GM19238 (cell line): ENCODE measurements at regions not wholly inside any gene's neighbourhood (a gene's known extent, or its start where the extent isn't known, plus 50 kb on each side); places are given as distances from the start of the nearest gene placed in this dataset.
"Not testable (repeated sequence)": the region's sequence is repeated elsewhere in the genome, so short reads cannot be mapped to it uniquely, and the experiment has no call there.

ENCODE experiments used
- DNase-seq: peaks from one replicate; pipeline ENCODE4 v3.0.0; 2011; ENCODE audit warnings: low spot score; ENCODE audit not compliant: insufficient read length

DNA sequence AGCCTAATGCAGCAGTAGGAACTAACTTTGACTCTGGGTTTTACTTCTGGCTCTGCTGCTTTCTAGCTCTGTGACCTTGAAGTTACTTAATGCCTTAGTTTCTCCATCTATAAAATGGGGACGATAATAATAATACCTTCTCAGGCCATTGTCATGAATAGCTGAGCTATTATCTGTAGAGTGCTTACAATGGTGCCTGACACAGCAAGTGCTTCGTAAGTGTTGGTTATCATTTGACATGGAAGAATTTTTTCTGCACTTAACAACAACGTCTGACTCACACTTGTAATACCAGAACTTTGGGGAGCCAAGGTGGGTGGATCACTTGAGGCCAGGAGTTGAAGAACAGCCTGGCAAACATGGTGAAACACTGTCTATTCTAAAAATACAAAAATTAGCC is 140.5 kb downstream of the ARL4A start:
- no peak for DNase-seq

DNA sequence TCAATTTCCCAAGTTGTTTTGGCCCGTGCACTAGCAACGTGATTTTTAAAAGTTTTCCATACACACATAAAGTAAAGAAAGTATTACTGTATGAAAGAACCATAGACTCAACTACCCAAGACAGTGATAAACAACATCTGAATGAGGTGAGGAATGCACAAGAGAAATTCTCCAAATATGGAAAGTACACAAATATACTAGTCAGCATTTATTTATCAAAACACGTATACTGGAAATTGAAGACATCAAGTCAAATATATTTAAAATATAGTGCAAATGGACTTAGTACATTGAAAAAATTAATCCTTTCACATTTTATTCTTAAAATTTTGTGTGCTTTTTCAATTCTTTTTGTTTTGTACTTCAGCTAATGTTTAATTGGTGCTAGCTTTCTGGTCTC is 143.6 kb downstream of the ARL4A start:
- no peak for DNase-seq

DNA sequence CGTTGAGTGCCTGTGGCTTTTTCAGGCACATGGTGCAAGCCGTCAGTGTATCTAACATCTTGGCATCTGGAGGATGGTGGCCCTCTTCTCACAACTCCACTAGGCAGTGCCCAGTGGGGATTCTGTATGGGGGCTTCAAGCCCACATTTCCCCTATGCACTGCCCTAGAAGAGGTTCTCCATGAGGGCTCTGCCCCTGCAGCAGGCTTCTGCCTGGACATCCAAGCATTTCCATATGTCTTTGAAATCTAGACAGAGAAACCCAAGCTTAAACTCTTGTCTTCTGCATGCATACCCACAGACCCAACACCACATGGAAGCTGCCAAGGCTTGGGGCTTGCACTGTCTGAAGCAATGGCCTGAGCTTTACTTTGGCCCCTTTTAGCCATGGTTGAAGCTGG is 146.4 kb downstream of the ARL4A start:
- DNase-seq: no peak

DNA sequence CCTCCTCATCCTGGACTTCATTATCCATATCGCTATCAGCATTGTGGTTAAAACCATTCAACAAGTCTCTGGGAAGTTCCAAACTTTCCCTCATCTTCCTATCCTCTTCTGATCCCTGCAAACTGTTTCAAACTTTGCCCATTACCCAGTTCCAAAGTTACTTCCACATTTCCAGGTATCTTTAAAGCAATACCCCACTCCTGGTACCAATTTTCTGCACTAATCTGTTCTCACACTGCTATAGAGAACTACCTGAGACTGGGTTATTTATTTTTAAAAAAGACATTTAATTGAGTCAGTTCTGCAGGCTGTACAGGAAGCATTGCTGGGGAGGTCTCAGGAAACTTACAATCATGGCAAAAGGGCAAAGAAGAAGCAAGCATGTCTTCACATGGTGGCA is 147.3 kb downstream of the ARL4A start:
- DNase-seq: no peak

DNA sequence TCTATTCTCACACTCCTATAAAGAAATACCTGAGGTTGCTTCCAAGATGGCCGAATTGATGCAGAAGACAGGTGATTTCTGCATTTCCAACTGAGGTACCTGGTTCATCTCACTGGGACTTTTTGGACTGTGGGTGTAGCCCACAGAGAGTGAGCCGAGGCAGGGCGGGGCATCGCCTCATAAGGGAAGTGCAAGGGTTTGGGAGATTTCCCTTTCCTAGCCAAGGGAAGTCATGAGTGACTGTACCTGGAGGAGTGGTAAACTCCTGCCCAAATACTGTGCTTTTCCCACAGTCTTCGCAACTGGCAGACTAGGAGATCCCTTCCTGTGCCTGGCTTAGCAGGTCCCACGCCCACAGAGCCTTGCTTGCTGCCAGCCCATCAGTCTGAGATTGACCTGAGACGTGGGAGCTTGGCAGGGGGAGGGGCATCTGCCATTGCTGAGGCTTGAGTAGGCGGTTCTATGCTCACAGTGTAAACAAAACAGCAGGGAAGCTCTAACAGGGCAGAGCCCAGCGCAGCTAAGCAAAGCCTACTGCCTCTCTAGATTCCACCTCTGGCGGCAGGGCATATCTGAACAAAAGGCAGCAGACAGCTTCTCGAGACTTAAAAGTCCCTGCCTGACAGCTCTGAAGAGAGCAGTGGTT is 152.2 kb downstream of the ARL4A start:
- no peak for DNase-seq

DNA sequence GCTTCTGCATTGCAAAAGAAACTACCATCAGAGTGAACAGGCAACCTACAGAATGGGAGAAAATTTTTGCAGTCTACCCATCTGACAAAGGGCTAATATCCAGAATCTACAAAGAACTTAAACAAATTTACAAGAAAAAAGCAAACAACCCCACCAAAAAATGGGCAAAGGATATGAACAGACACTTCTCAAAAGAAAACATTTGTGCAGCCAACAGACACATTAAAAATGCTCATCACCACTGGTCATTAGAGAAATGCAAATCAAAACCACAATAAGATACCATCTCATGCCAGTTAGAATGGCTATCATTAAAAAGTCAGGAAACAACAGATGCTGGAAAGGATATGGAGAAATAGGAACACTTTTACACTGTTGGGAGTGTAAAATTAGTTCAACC is 157.3 kb downstream of the ARL4A start:
- not testable (repeated sequence) for DNase-seq

DNA sequence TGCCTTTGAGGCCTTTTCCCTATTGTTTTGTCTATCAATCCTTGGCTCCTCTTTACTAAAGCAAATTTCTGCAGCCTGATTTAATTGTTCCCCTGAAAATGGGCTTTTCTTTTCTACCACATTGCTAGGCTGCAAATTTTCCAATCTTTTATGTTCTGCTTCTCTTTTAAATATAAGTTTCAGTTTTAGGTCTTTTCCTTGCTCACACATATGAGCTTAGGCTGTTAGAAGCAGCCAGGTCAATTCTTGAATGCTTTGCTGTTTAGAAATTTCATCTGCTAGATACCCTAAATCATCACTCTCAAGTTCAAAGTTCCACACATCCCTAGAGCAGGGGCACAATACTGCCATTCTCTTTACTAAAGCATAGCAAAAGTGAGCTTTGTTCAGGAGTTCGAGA is 159.6 kb downstream of the ARL4A start:
- no peak for DNase-seq

DNA sequence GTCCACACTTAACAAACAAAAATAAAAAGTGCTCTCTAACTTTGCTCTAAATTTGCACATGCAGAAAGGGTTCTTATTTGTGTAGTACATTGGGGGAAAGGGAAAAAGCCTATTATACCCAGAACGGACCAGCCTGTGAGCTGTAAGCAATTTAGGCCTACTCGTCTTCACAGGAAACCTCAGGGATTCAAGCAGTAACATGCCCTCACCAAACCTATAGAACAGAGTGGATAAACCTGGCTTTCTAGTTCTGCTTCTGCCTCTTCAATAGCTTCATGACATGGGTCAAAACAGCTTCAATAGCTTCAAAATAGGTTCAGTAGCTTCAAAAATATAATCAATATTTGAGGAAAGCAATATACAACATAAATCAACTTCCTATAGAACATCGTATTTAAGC is 163.7 kb downstream of the ARL4A start:
- DNase-seq: no peak

DNA sequence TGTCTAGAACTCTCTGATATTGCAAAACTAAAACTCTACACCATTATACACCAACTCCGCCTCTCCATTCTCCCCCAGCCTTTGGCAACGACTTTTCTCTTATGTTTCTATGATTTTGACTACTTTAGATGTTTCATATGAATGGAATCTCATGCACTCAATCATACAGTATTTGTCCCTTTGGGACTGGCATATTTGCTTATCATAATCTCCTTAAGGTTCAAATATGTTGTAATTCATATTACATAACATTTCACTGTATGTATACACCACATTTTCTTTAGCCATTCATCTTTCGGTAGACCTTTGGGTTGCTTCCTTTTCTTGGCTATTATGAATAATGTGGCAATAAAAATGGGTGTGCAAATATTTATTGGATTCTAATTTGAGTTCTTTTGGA is 164.4 kb downstream of the ARL4A start:
- DNase-seq: no peak

DNA sequence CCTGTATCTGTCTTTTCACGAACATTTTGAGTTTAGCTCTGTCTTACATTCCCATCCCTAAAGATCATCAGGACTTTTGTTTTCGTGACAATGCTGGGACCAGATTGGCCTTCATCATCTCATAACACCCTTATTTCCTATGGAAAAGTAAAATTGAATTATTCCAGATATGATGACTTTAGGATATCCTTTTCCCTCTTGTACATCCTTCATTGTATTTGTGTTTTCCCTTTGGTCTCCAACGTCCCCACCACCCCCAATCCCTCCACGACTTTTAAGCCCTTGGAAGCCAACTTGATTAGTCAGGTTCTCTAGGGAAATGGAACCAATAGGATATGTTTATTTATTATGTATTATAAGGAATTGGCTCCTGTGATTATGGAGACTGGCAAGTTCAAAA is 167.6 kb downstream of the ARL4A start:
- DNase-seq: no peak

DNA sequence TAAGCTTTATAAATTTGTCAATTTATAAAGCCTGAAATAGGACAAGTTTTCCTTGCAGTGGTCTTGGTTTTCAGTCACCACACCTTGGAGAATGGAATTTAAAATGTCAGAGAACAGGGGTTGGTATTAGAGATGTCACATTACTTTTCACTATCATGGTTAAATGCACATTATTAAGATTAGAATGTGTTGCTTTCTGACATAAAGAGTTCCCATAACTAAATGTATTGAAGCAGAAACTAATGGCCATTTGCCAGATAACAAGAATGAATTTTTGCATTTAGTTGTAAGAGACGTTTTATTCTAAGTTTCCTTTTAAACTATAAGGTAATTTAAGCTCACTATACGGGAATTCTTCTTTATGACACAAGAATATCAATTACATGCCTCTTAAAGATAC is 172.3 kb downstream of the ARL4A start:
- no peak for DNase-seq

DNA sequence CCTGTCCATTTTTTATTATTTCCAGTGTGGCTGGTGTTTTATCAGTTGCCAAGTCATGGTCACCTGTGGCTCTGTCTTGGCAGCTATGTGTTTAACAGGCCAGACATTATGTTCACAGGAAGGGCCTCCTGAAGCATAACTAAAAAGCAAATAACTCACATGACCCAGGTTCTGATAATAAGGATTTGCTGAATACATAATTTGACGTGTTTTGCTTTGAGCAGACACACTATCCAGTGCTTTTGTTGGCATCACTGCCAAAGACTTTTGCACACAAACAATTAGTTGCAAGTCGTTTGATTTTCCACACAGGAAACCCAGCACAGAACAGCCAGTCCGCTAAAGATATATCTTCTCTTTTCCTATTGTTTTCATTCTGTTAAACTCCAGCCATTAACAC is 173.6 kb downstream of the ARL4A start:
- DNase-seq: no peak

DNA sequence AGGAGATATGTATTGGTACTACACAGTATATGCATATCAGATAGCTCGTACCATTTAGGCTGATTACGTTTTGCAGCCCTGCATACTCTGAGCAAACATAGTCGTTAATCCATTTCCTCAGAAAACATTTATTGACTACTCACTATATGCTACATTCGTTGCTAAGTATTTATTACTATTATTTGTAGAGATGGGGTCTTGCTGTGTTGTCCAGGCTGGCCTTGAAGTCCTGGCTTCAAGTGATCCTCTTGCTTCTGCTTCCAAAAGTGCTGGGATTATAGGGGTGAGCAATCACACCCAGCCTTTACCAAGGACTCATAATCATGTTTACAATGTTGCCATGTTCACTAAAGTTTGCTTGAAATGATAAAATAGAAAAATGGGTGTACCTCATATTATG is 174.7 kb downstream of the ARL4A start:
- no peak for DNase-seq

DNA sequence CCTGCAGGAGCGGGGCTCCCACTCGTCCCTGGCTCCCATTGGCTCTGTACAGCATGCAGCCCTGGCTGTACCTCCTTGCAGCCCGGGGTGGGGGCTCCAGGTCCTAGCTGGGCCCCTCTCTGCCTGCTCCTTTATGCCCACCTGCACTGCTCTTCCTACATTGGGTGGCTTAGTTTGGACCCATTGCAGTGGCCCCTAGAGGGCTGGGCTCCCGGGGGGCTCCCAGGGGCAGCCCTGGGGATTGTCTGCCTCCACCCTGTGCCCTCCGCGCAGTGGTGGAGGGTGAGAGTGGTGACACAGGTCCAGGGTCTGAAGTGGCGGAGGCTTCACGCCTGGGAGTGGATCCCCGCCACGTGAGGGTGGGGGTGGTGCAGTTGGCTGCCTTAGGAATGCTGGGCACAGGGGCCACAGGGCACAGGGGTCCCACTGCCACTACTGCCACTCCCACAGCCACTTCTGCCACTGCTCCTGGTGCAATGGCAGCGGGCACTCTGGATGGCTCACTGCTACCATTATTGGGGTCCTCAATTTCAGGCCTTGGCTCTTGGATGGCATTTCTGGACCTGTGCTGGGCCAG is 177.1 kb downstream of the ARL4A start:
- no peak for DNase-seq

DNA sequence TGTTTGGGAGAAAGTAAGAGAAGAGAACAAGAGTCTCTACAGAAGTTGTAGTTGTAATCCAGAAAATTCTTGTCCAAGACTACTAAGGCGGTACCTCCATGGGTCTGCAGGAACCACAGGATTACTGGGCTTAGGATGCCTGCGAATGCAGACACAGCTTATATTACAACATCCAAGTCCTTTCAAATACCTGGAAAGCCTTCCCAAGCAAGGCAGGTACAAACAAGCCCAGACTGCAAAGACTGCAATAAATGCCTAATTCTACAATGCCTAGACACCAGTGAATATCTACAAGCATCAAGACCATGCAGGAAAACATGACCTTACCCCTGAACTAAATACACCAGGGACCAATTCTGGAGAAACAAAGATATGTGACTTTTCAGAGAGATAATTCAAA is 178.2 kb downstream of the ARL4A start:
- DNase-seq: no peak

DNA sequence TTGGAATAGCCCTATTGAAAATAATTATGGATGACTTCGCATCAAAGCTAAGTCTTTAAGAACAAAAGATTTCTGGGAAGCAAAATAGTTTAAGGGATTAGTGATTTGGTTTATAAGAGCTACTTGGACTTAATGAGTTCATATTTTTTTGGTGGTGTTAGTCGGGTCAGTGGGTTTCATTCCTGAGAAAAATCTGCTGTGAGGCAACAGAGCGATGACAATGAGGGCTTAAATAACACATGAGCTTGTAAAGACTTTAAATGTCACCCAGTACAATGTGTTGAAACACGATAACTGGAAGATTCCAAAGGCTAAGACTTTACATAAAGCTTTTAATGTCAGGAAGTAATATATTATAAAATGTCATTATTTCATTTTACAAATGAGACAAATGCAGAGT is 178.8 kb downstream of the ARL4A start:
- DNase-seq: no peak

DNA sequence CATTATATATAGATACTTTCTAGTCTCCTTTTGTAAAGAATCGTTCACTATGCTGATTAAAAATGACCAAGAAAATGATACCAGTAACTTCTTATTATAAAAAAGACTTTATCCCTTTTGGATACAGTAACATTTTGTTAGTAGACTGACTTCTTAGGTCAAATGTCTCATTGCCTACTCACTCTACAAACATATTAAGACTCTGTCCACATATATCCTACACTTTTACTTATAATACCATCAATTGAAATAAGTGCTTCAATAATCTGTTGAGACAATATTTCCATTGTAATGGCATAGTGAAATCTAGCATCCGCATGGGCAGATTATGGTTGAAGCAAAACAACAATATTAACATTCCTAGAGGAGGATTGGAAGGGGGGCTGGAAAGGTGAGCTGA is 180.6 kb downstream of the ARL4A start:
- DNase-seq: no peak

DNA sequence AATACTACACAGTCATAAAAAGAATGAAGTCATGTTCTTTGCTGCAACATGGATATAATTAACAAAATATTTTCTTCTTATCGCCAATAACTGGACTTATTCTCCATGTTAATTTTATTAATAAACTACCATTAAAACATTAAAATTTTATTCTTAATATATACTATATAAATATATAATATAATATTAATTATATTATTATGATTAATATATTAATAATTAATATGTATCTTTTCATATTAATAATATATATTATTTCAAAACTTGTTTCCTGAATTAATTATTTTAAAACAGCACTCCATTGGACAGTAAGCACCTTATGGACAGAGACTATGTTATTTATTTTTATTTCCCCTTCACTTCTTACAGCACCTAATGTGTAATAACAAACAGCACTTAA is 182.8 kb downstream of the ARL4A start:
- DNase-seq: no peak

DNA sequence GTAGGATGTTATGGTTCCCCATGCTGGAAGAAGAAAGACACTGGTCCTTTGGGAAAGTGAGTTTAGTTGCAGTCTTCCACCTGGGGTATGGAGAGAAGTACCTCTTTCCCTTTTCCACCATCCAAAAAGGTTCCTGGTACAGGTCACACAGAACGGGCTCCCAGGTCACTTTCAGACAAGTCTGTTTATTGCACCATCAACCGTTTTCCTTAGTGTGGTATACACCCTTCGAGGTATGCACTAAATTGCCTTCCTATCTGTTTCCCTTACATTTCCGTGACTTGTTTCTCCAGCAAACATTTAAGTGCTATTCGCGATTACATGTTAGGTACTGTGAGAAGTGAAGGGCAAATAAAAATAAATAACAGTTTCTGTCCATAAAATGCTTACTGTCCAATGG is 185.1 kb downstream of the ARL4A start:
- no peak for DNase-seq

DNA sequence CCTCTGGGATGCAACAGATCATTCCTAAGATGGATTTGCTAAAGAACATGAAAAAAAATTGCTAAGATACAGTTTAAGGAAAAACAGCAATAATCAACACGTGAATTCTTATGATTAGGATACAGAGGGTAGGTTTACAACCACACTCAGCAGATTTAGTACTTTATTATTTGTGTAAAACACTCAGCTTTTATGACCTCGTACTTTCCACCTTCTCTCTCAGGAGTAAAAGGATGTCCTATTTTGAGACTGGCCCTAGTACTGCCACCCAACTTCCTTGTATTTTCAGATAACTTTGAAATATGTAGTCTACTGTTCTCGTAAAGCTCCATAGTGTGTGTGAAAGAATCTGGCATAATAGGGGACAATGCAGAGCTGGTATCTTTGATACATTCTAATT is 186.1 kb downstream of the ARL4A start:
- no peak for DNase-seq

DNA sequence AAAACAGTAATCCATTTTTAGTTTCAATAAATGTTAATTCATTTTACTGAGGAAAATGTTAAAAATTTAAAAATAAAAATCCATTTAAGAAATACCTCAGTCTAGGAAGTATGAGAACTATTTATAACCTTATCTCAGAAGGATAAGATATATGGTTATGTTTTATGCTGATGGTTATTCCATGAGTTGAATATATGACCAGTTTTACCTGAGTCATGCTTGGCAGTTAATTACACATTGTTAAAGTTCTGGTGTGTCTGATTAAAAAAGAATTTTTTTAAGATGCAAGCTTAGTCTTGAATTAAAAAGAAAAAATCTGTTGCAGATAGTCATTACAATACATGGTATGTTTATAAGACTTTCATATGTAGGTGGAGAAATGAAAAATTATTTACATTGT is 191.7 kb downstream of the ARL4A start:
- no peak for DNase-seq

DNA sequence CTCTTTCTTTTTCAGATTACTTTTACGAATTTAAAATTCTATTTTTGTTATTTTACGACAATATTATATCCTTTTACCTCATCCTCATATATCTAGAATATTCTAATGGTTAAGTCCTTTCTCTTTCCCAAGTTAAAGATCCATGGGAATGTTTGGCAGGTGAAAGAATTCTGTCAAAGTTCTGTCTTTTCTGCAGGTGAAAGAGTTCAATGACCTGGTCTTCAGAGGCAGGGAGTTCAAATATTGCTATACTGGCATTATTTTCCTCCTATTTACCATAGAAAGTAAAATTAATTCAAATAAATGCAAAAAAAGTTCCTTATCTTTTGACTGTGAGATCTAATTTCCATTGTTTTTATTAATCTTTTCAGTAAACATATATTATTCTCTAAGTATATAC is 194.3 kb downstream of the ARL4A start:
- no peak for DNase-seq

DNA sequence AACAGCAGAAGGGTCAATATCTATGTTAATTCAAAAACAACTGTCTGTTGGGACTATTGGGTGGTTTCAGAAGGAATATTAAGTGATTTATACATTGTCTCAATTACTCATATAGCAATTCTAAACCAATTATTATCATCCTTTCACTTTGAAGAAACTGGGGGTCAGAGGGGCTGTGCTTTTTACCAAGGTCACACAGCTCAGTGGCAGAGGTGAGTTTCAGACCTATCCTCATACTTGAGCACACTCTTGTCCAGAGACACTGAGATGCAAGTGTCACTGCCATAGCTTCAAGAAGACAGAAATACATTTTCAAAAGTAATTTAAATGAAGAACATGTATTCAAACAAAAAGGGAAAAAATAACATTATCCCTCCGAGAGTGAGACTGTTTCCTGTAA is 195.3 kb downstream of the ARL4A start:
- DNase-seq: no peak

DNA sequence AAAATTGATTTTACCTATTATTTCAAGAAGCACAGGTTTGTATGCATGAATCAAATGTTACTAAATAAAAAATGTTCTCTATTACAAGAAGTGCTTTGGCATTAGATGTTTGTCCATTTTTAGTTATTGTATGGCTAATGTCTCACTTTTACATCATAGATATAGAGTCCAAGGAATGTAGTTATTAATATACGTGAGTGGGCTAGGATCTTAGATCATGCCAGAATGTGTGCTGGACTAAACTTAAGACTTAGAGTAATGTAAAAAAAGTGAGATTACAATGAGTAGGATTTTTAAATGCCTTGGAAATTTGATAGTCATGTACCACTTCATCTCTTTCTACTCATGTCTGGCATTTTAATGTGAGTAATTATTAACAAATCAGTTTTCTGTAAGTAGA is 196.6 kb downstream of the ARL4A start:
- DNase-seq: no peak
